GM23248 (cell line): ENCODE measurements at regions not wholly inside any gene's neighbourhood (a gene's known extent, or its start where the extent isn't known, plus 50 kb on each side); places are given as distances from the start of the nearest gene placed in this dataset.

Experiments used
- EZH2 ChIP-seq: fragments of 200-600 bp; sonication (generic); IDR thresholded peaks from 2 replicates; pipeline ENCODE4 v1.6.1; 2018; ENCODE audit warnings: antibody characterized with exemption, mild to moderate bottlenecking; ENCODE audit not compliant: insufficient read depth, poor library complexity, severe bottlenecking
- EZH2phosphoT487 ChIP-seq: fragments of 200-600 bp; sonication (generic); IDR thresholded peaks from 2 replicates; pipeline ENCODE4 v1.6.1; 2018; ENCODE audit warnings: antibody characterized with exemption, moderate library complexity, mild to moderate bottlenecking, low read depth; ENCODE audit not compliant: insufficient read depth

- no peak for TF ChIP-seq EZH2phosphoT487
- no peak for TF ChIP-seq EZH2
Observed at GRCh38 chr1:196102826-196103225, 505.4 kb downstream of the KCNT2 start.
